ENCODE measurements at regions not wholly inside any gene's neighbourhood (a gene's known extent, or its start where the extent isn't known, plus 50 kb on each side); places are given as distances from the start of the nearest gene placed in this dataset.

DNA sequence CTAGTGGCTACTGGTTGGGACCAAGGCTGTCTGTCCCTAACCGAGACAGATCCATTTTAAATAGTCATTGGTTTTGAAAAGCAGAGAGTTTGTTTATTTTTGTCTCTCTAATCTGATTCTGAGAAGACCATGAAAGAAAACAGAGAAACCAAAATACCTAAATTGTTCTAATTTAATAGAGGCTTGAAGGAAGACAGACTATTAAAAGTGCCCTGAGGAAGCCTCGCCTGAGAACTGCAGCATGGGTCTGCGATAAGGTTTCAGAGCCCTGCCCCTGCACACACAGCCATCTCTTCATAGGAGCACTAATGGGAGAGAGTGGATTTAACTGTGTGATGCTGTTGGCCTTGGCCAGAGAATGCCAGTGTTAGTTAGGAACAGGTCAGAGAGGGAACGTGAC is 175.5 kb upstream of the SV2C start:
- TF ChIP-seq, protein P1, sequence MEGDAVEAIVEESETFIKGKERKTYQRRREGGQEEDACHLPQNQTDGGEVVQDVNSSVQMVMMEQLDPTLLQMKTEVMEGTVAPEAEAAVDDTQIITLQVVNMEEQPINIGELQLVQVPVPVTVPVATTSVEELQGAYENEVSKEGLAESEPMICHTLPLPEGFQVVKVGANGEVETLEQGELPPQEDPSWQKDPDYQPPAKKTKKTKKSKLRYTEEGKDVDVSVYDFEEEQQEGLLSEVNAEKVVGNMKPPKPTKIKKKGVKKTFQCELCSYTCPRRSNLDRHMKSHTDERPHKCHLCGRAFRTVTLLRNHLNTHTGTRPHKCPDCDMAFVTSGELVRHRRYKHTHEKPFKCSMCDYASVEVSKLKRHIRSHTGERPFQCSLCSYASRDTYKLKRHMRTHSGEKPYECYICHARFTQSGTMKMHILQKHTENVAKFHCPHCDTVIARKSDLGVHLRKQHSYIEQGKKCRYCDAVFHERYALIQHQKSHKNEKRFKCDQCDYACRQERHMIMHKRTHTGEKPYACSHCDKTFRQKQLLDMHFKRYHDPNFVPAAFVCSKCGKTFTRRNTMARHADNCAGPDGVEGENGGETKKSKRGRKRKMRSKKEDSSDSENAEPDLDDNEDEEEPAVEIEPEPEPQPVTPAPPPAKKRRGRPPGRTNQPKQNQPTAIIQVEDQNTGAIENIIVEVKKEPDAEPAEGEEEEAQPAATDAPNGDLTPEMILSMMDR (IDR thresholded peaks at IDR 0.05): no peak
- TF ChIP-seq EZH2 (IDR thresholded peaks at IDR 0.05): no peak
- TF ChIP-seq EZH2phosphoT487 (IDR thresholded peaks at IDR 0.05): no peak

Data from neural progenitor cell (in vitro differentiated cells).